DND-41 (cell line): ENCODE measurements at regions not wholly inside any gene's neighbourhood (a gene's known extent, or its start where the extent isn't known, plus 50 kb on each side); places are given as distances from the start of the nearest gene placed in this dataset.

ENCODE experiments used
- ATAC-seq: fragments of 200-7000 bp; cut with Tn5 transposase; 3 replicates; pipeline ENCODE4 v1.9.1; 2021; ENCODE audit warnings: low read depth; ENCODE audit not compliant: insufficient read depth
- DNase-seq: peaks from one replicate; pipeline ENCODE4 v3.0.0-alpha.2; 2020
- H2AFZ ChIP-seq: 2 replicates; pipeline ENCODE4 v1.6.0; 2012; ENCODE audit warnings: low read depth, low read length
- H3K27ac ChIP-seq: 2 replicates; pipeline ENCODE4 v1.5.1; 2012; ENCODE audit warnings: low read length, inconsistent platforms
- H3K27me3 ChIP-seq: fragments of 200-600 bp; sonication (generic); 2 replicates; pipeline ENCODE4 v1.6.0; 2012; ENCODE audit warnings: low read length, mild to moderate bottlenecking, inconsistent platforms; ENCODE audit not compliant: insufficient read depth, poor library complexity
- H3K36me3 ChIP-seq: 2 replicates; pipeline ENCODE4 v1.5.1; 2012; ENCODE audit warnings: low read length, inconsistent platforms; ENCODE audit not compliant: insufficient read depth
- H3K4me1 ChIP-seq: 2 replicates; pipeline ENCODE4 v1.5.1; 2012; ENCODE audit warnings: mild to moderate bottlenecking, low read length; ENCODE audit not compliant: insufficient read depth
- H3K4me2 ChIP-seq: 2 replicates; pipeline ENCODE4 v1.6.0; 2012; ENCODE audit warnings: mild to moderate bottlenecking, moderate library complexity, low read length, inconsistent platforms; ENCODE audit not compliant: insufficient read depth
- H3K4me3 ChIP-seq, 2 experiments: fragments of 200-600 bp in 1 of 2; shearing (Covaris generic) in 1 of 2; 2 replicates each; pipeline ENCODE4 v1.5.1; 2012 to 2016; ENCODE audit warnings: inconsistent platforms in 2 of 2, low read length in 2 of 2, mild to moderate bottlenecking in 2 of 2, low read depth in 1 of 2, moderate library complexity in 1 of 2
- H3K79me2 ChIP-seq: 2 replicates; pipeline ENCODE4 v1.6.0; 2012; ENCODE audit warnings: low read length, inconsistent platforms; ENCODE audit not compliant: insufficient read depth
- H3K9ac ChIP-seq: 2 replicates; pipeline ENCODE4 v1.6.0; 2012; ENCODE audit warnings: low read depth, mild to moderate bottlenecking, inconsistent platforms, low read length, moderate library complexity
- H3K9me3 ChIP-seq: 2 replicates; pipeline ENCODE4 v1.5.1; 2012; ENCODE audit warnings: low read length, moderate library complexity, mild to moderate bottlenecking, inconsistent platforms; ENCODE audit not compliant: insufficient read depth, severe bottlenecking
- H4K20me1 ChIP-seq: 2 replicates; pipeline ENCODE4 v1.6.0; 2012; ENCODE audit warnings: low read length; ENCODE audit not compliant: insufficient read depth
- EZH2 ChIP-seq: IDR thresholded peaks from 3 replicates; pipeline ENCODE4 v1.6.1; 2012; ENCODE audit warnings: borderline replicate concordance, low read depth, mild to moderate bottlenecking, moderate library complexity, low read length, inconsistent platforms; ENCODE audit not compliant: severe bottlenecking
- TF ChIP-seq, protein P1 (sequence below): IDR thresholded peaks from 2 replicates; pipeline ENCODE4 v1.5.1; 2012; ENCODE audit warnings: borderline replicate concordance, low read length, moderate library complexity, mild to moderate bottlenecking; ENCODE audit not compliant: poor library complexity, severe bottlenecking; ENCODE audit errors: extremely low read depth

DNA sequence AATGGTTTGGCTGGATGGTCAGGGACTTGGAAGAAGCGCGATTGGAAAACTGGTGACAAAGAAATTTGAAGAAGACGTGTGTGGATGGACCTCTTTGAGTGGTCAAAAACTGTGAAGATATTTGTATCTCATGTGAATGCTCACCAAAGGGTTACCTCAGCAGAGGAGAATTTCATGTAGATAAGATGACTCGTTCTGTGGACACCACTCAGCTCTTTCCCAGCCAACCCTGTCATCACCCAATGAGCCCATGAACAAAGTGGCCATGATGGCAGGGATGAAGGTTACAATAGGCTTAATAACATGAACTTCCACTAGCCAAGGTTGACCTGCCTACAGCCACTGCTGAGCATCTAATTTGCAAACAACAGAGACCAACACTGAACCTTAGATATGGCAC lies 248.3 kb downstream of the KCNE4 start:
- no peaks in the 10 kb centered on the region for H4K20me1 ChIP-seq
- H3K4me1 ChIP-seq, result no peaks in the 10 kb centered on the region
- DNase-seq (no peak), ATAC-seq (no peak)
- no peak overlapping the region for H2AFZ ChIP-seq
- H3K27me3 ChIP-seq, result no peaks in the 10 kb centered on the region
- no peak overlapping the region for H3K9ac ChIP-seq
- H3K36me3 ChIP-seq, result no peaks in the 10 kb centered on the region
- H3K27ac ChIP-seq, result no peak overlapping the region
- TF ChIP-seq EZH2, result no peak
- TF ChIP-seq, protein P1, sequence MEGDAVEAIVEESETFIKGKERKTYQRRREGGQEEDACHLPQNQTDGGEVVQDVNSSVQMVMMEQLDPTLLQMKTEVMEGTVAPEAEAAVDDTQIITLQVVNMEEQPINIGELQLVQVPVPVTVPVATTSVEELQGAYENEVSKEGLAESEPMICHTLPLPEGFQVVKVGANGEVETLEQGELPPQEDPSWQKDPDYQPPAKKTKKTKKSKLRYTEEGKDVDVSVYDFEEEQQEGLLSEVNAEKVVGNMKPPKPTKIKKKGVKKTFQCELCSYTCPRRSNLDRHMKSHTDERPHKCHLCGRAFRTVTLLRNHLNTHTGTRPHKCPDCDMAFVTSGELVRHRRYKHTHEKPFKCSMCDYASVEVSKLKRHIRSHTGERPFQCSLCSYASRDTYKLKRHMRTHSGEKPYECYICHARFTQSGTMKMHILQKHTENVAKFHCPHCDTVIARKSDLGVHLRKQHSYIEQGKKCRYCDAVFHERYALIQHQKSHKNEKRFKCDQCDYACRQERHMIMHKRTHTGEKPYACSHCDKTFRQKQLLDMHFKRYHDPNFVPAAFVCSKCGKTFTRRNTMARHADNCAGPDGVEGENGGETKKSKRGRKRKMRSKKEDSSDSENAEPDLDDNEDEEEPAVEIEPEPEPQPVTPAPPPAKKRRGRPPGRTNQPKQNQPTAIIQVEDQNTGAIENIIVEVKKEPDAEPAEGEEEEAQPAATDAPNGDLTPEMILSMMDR, result no peak
- H3K4me3 ChIP-seq, result no peak overlapping the region
- H3K9me3 ChIP-seq, result no peaks in the 10 kb centered on the region
- H3K4me2 ChIP-seq, result no peak overlapping the region
- H3K79me2 ChIP-seq, result no peaks in the 10 kb centered on the region

DNA sequence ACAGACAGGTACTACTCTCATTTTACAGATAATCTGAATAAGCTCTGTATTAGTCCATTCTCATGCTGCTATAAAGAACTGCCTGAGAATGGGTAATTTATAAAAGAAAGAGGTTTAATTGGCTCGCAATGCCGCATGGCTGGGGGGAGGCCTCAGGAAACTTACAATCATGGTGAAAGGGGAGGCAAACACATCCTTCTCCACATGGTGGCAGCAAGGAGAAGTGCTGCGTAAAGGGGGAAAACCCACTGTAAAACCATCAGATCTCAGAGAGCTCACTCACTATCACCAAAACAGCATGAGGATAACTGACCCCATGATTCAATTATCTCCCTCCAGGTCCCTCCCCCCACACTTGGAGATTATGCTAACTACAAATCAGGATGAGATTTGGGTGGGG lies 254.4 kb downstream of the KCNE4 start:
- TF ChIP-seq, protein P1, result peak; percentile 62
- TF ChIP-seq EZH2, result no peak
- DNase-seq (no peak), ATAC-seq (no peak; the same call in 2 of the 3 replicates)
- Histone ChIP-seq H3K27ac (no peak overlapping the region), H3K9ac (no peak overlapping the region), H3K36me3 (no peaks in the 10 kb centered on the region), H3K27me3 (no peaks in the 10 kb centered on the region), H3K4me3 (no peak overlapping the region), H3K9me3 (no peaks in the 10 kb centered on the region), H3K4me1 (no peaks in the 10 kb centered on the region), H4K20me1 (no peaks in the 10 kb centered on the region), H2AFZ (no peak overlapping the region), H3K79me2 (no peaks in the 10 kb centered on the region), H3K4me2 (no peak overlapping the region)

DNA sequence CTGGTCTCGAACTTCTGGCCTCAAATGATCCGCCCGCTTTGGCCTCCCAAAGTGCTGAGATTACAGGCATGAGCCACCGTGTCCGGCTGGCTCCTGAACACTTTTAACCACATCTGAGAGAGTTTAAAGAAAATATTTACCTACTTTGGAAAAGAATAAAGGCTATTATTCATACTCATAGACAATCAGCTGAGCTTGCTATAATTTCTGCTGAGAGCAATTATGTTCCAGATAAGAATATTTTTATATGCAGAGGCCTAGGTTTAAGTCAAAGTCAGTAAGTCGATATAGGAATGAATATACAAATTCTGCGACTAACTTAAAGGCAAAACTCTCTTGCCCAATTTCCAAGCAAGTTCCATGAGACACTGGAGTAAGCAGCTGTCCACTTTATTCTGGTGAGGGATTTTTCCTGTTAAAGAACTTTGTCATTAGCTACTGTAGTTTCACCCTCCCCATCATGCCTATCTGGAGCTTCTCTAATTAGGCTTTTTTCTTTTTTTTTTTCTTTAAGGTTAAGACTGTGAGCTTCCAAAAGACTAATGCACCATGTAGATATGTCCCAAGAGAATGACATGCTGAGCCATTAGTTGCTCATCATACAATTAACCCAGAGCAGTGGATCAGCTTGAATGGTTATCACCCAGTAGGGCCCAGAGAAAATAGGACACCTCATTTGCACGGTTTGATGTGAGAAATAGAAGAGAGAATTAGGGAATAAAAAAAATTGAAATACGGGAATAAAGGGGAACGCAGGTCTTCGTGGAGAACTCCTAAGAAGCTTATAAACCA lies 260.1 kb downstream of the KCNE4 start:
- no peak for DNase-seq

More for the DNA sequence above, 260.1 kb downstream of the KCNE4 start:
- Histone ChIP-seq H3K9me3 (no peaks in the 10 kb centered on the region), H4K20me1 (no peaks in the 10 kb centered on the region), H2AFZ (no peak overlapping the region), H3K36me3 (no peaks in the 10 kb centered on the region), H3K4me3 (no peak overlapping the region), H3K4me2 (no peak overlapping the region), H3K79me2 (no peaks in the 10 kb centered on the region), H3K4me1 (no peaks in the 10 kb centered on the region), H3K27ac (no peak overlapping the region), H3K27me3 (no peaks in the 10 kb centered on the region), H3K9ac (no peak overlapping the region)
- TF ChIP-seq, protein P1, result no peak
- TF ChIP-seq EZH2, result no peak
- ATAC-seq, result no peak
